Upper lobe of left lung (tissue), 6 donors: ENCODE measurements at regions not wholly inside any gene's neighbourhood (a gene's known extent, or its start where the extent isn't known, plus 50 kb on each side); places are given as distances from the start of the nearest gene placed in this dataset.

Experiments used
- ATAC-seq, 2 donors: fragments of 200-7000 bp; cut with Tn5 transposase; one replicate each; pipeline ENCODE4 v1.9.1; 2022; ENCODE audit warnings: mild to moderate bottlenecking in 2 of 2, moderate library complexity in 2 of 2; ENCODE audit not compliant: low FRiP score in 2 of 2
- DNase-seq, 2 donors: peaks; one replicate each; pipeline ENCODE4 v3.0.0-alpha.2; 2019 to 2020
- H3K27ac ChIP-seq, 4 donors: fragments of 200-600 bp; sonication (generic); one replicate each; pipeline ENCODE4 v1.5.1; 2016 to 2019
- H3K27me3 ChIP-seq, 4 donors: fragments of 200-600 bp; sonication (generic); one replicate each; pipeline ENCODE4 v1.5.1; 2017 to 2019
- H3K36me3 ChIP-seq, 4 donors: fragments of 200-600 bp; sonication (generic); one replicate each; pipeline ENCODE4 v1.5.1; 2016 to 2019
- H3K4me1 ChIP-seq, 4 donors: fragments of 200-600 bp; sonication (generic); one replicate each; pipeline ENCODE4 v1.5.1; 2018 to 2019
- H3K4me3 ChIP-seq, 4 donors: fragments of 200-600 bp; sonication (generic); one replicate each; pipeline ENCODE4 v1.5.1; 2017 to 2019; ENCODE audit warnings: mild to moderate bottlenecking in 2 of 4, moderate library complexity in 1 of 4
- H3K9me3 ChIP-seq, 4 donors: fragments of 200-600 bp; sonication (generic); one replicate each; pipeline ENCODE4 v1.5.1; 2018 to 2019
- EP300 ChIP-seq, 4 donors: sonication (generic); formaldehyde crosslinking; IDR thresholded peaks; one replicate each; pipeline ENCODE4 v1.5.1; 2017; ENCODE audit warnings: antibody characterized with exemption in 4 of 4, control low read depth in 2 of 4
- POLR2A ChIP-seq, 4 donors: fragments of 450-650 bp; IDR thresholded peaks; one replicate each; pipeline ENCODE4 v1.5.1; 2016 to 2017; ENCODE audit warnings: antibody characterized with exemption in 4 of 4, mild to moderate bottlenecking in 2 of 4
- POLR2AphosphoS5 ChIP-seq, 2 donors: sonication (generic); formaldehyde crosslinking; IDR thresholded peaks; one replicate each; pipeline ENCODE4 v1.5.1; 2017; ENCODE audit warnings: antibody characterized with exemption in 2 of 2
- WGBS, 2 donors: methylation state at CpG; one replicate each; pipeline ENCODE4 v1.1.5; 2017 to 2018; 5-methylcytosine and 5-hydroxymethylcytosine counted together
- TF ChIP-seq, protein P1 (sequence below), 6 experiments: fragments of 450-650 bp in 4 of 6; fragments of 200-600 bp in 2 of 6; sonication (generic) in 2 of 6; IDR thresholded peaks; one replicate each; pipeline ENCODE4 v1.5.1; 2016 to 2019; ENCODE audit warnings: antibody characterized with exemption in 6 of 6
- donor health status: DM: no; HTN: no; CAD: no; lungs with moderate emphysema.
- donor health status: DM: no; HTN: yes; CAD: no; lungs with severe emphysema.

DNA sequence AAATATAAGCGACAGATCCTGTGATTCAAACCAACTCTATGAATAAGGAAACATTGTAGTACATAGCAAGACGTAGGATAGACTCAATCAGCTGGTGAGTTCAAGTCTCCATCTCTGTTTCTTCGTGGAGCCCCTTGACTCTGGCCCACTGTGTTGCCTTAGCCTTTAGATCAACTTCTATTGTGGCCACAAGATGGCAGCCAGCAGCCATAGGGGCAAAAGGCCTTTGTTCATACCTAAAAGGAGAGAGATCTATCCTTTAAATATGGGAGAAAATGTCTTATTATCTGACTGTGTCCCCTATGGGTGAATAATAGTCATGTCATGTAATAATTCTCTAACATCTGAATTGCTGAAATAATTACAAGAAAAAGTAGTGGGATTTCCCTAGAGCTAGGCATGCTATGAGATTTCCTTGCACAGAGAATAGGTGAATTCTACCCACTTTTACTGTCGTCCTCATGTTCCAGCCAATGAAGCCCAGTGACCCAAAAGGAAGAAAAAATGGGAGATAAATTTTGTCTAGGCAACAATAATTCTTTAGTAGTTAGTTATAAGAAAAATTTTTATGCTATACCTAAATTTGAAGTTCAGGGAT lies 129.4 kb downstream of the PCDH20 start:
- TF ChIP-seq EP300 (IDR thresholded peaks at IDR 0.05) (no peak), POLR2AphosphoS5 (IDR thresholded peaks at IDR 0.05) (no peak), POLR2A (IDR thresholded peaks at IDR 0.05) (no peak)
- TF ChIP-seq, protein P1, sequence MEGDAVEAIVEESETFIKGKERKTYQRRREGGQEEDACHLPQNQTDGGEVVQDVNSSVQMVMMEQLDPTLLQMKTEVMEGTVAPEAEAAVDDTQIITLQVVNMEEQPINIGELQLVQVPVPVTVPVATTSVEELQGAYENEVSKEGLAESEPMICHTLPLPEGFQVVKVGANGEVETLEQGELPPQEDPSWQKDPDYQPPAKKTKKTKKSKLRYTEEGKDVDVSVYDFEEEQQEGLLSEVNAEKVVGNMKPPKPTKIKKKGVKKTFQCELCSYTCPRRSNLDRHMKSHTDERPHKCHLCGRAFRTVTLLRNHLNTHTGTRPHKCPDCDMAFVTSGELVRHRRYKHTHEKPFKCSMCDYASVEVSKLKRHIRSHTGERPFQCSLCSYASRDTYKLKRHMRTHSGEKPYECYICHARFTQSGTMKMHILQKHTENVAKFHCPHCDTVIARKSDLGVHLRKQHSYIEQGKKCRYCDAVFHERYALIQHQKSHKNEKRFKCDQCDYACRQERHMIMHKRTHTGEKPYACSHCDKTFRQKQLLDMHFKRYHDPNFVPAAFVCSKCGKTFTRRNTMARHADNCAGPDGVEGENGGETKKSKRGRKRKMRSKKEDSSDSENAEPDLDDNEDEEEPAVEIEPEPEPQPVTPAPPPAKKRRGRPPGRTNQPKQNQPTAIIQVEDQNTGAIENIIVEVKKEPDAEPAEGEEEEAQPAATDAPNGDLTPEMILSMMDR (IDR thresholded peaks at IDR 0.05): no peak
- no peaks in the 10 kb centered on the region for H3K9me3 ChIP-seq
- ATAC-seq: no peak
- H3K27me3 ChIP-seq: no peaks in the 10 kb centered on the region
- no peak overlapping the region for H3K4me3 ChIP-seq
- H3K36me3 ChIP-seq: no peaks in the 10 kb centered on the region
- no peak for DNase-seq
- WGBS, 2 donors: 63 to 65% methylated on average over 4 of the region's 4 CpGs
- no peak overlapping the region for H3K27ac ChIP-seq
- H3K4me1 ChIP-seq: no peaks in the 10 kb centered on the region

- Histone ChIP-seq H3K36me3 (no peaks in the 10 kb centered on the region), H3K4me3 (no peak overlapping the region), H3K9me3 (no peaks in the 10 kb centered on the region), H3K27ac (no peak overlapping the region), H3K27me3 (no peaks in the 10 kb centered on the region), H3K4me1 (no peaks in the 10 kb centered on the region)
- ATAC-seq (no peak), DNase-seq (no peak)
- TF ChIP-seq POLR2A (IDR thresholded peaks at IDR 0.05): no peak
- TF ChIP-seq, protein P1 (IDR thresholded peaks at IDR 0.05): no peak
- TF ChIP-seq EP300 (IDR thresholded peaks at IDR 0.05): no peak
- no peak for TF ChIP-seq POLR2AphosphoS5 (IDR thresholded peaks at IDR 0.05)
- WGBS, 2 donors: 78 to 79% methylated on average over 5 of the region's 5 CpGs
These were observed 137.9 kb downstream of the PCDH20 start for GRCh38 chr13:61277586-61278276.

DNA sequence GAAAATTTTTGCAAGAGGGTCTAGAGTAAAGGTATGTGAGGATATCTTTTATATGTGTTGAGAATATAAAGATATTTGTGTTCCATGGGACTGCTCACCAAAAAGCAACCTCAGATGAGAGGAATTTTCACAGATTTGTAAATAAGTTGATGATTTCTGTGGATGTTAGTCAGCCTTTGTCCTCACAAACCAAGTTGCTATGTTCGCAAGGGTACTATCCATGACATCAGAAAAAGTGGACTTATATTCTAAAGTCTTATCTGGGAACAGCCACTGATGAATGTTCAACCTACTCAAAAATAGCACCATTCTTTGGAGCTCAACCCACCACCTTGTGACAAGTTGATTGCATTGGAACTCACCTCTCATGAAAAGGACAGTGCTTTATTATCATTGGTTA lies 138.6 kb downstream of the PCDH20 start:
- TF ChIP-seq POLR2A (IDR thresholded peaks at IDR 0.05) (no peak), EP300 (IDR thresholded peaks at IDR 0.05) (no peak), POLR2AphosphoS5 (IDR thresholded peaks at IDR 0.05) (no peak)
- TF ChIP-seq, protein P1 (IDR thresholded peaks at IDR 0.05): no peak
- no peaks in the 10 kb centered on the region for H3K4me1 ChIP-seq
- no peak overlapping the region for H3K4me3 ChIP-seq
- H3K27ac ChIP-seq: no peak overlapping the region
- 93 to 100% methylated on average over 1 of the region's 1 CpG for WGBS, 2 donors
- H3K9me3 ChIP-seq: no peaks in the 10 kb centered on the region
- no peaks in the 10 kb centered on the region for H3K27me3 ChIP-seq
- no peaks in the 10 kb centered on the region for H3K36me3 ChIP-seq
- DNase-seq: no peak
- no peak for ATAC-seq

DNA sequence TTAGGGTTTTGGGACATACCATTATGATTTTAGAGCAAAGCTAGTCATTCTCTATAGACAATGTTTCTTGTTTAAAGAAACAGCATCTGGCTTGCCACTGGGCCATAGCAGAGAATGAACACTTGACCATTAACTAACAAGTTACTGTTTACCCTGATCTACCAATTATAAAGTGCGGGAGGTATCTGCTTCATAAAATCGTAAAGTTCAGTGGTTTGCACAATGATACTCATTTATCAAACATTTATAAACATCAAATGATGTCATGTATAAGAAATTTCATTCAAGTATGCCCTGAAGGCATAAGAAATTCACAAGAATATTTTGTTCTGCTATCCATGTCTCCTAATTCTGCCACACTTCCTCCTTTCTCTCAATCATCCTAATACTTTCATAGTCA lies 139.2 kb downstream of the PCDH20 start:
- no peak for DNase-seq
- no peaks in the 10 kb centered on the region for H3K36me3 ChIP-seq
- H3K9me3 ChIP-seq: no peaks in the 10 kb centered on the region
- WGBS, 2 donors: 86 to 96% methylated on average over 2 of the region's 2 CpGs
- H3K4me1 ChIP-seq: no peaks in the 10 kb centered on the region
- ATAC-seq: no peak
- no peak overlapping the region for H3K4me3 ChIP-seq
- H3K27me3 ChIP-seq: no peaks in the 10 kb centered on the region
- TF ChIP-seq, protein P1 (IDR thresholded peaks at IDR 0.05): no peak
- TF ChIP-seq POLR2A (IDR thresholded peaks at IDR 0.05) (no peak), EP300 (IDR thresholded peaks at IDR 0.05) (no peak), POLR2AphosphoS5 (IDR thresholded peaks at IDR 0.05) (no peak)
- no peak overlapping the region for H3K27ac ChIP-seq

DNA sequence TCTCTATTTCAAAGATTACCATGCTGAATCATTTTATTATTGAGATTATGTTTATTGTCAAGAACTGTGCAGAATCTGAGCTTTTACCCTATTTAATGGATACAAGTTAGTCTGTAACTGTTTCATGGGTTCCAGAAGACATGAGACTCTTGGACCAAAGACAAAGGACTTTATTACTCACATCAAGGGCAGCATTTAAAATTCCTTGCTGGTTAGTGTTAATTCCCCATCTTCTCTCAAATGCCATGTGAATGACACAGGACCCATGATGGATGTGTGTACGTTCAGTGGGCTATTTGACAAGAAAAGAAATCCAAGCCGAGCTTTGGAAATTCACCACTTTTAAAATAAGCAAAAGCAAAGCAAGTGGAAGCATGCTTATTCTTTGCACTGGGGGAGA lies 139.9 kb downstream of the PCDH20 start:
- H3K36me3 ChIP-seq: no peaks in the 10 kb centered on the region
- no peak for DNase-seq
- TF ChIP-seq EP300 (IDR thresholded peaks at IDR 0.05) (no peak), POLR2A (IDR thresholded peaks at IDR 0.05) (no peak), POLR2AphosphoS5 (IDR thresholded peaks at IDR 0.05) (no peak)
- TF ChIP-seq, protein P1 (IDR thresholded peaks at IDR 0.05): no peak
- no peaks in the 10 kb centered on the region for H3K27me3 ChIP-seq
- H3K27ac ChIP-seq: no peak overlapping the region
- no peak overlapping the region for H3K4me3 ChIP-seq
- H3K4me1 ChIP-seq: no peaks in the 10 kb centered on the region
- no peaks in the 10 kb centered on the region for H3K9me3 ChIP-seq
- ATAC-seq: no peak
- 38 to 42% methylated on average over 2 of the region's 2 CpGs for WGBS, 2 donors
